HG03025 (cell line): ENCODE measurements at regions not wholly inside any gene's neighbourhood (a gene's known extent, or its start where the extent isn't known, plus 50 kb on each side); places are given as distances from the start of the nearest gene placed in this dataset.
A peak's percentile ranks its signal among the peaks of the same experiment; 100 is the strongest.

ENCODE experiments used
- ATAC-seq: cut with Tn5 transposase; IDR thresholded peaks from one replicate; pipeline ENCODE4 v1.9.1; 2021; ENCODE audit warnings: mild to moderate bottlenecking, moderate library complexity; ENCODE audit not compliant: unreplicated experiment, low FRiP score

DNA sequence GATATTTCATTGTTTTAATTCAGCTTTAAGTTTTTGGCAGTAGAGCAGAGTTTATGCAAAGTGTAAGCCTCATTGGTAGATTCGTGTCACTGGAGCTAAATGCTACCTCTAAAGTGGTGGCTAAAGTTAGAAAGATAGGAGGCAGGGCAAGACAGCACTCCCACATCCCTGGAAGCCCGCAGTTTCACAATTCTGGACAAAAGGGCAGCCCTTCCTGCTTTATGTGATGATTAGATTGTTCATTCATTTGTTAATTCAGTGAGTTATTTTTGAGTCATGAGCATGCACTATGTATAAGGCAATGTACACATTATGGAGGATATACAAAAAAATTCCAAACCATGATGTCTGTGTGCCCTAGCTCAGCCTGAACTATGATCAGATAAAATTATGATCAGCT is 52.1 kb upstream of the EIF3M start:
- no peak for ATAC-seq

DNA sequence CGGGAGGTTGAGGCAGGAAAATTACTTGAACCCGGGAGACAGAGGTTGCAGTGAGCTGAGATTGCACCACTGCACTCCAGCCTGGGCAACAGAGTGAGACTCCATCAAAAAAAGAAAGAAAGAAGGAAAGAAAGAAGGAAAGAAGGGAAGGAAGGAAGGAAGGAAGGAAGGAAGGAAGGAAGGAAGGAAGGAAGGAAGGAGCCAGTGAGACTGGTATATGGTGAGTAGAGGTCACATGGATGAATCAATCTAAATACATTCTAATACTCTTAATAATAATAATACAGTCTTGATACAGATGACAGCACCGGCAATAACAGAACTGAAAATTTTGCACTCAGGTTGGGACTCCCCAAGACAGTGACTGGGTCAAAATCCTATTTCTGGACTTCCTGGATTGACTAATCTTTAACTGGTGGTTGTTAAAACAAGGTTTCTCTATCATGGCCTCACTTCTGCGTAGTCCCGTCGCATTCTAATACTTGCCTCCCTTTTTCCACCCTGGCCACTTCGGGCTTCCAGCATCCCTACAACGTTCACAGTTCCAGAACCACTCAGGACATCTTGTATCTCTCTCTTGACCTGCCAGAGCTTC is 53.5 kb upstream of the EIF3M start:
- peak; percentile 96 for ATAC-seq

DNA sequence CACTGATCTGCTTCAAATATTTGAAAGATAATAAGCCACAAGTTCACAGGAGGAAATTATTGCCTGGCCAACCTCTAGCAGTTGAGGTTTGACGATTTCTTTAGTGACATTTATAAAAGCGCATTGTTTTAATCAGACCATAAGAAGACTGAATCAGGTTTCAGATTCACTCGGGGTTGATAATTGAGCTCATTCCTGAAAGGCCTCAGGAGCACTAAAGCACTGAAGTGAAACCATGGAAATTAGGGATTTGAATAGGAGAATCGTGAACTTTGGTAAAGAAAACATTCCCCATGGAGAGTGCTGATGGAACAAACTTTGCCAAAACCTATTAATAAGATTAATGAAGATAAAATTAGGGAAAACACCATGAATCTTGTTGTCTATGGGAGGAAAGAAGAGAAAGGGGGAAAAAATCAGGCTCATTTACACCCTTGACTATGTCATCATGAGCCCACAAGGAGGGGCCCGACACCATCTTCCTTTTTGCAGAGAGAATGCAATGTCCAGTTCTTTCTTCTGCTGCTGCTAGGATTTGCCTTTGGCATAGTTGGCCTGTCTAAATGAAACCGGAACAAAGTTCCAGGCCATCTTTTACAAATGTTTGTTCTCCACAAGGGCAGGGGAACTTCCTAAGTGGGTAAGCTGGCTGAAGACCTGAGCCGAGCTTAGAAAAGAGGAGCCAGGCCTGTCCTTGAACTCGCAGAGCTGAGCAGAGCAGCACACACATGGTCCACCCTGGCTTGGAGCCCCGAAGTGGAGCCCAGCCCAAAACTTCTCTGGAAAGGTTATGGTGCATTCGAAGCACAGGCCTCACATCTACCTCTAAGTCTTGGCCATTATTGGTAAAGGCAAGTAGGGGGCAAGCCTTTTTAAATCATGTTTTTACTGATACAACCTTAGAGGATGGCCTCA is 56.1 kb upstream of the EIF3M start:
- no peak for ATAC-seq

DNA sequence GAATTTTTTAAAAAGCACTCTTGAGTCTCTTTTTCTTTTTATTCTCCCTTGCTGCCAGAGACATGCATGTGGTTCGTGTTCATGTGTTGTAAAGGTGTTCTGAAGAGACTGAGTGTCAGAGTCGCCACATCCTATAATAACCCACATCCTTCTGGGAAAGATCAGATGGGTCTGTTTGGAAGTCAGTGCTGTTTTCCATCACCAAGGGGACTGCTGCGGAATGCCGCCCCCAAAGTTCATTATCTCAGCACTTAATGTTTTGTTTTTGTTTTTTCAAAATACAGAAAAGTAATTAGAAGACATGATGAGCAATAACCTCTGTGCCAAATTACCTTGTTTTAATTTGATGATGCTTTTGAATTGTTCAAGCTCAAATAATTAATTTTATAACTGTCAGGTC is 56.9 kb upstream of the EIF3M start:
- no peak for ATAC-seq

DNA sequence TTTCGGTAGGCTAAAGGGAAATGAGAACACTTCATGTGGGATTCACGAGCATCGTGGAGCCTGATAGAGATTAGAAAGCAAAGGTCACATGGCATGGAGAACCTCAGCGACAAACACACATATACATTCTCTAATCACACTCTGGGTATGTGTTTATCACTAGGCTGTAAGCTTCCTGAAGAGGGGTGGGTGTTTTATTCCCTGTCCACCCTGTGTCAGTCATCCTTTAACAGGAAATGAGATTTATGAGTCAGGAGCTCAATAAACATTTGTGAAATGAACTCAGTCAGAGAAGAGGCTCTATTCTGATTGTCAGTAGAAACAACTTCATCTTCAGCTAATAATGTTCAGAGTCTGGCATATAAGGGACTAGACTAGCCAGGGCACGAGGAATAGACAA is 71.7 kb upstream of the EIF3M start:
- no peak for ATAC-seq

DNA sequence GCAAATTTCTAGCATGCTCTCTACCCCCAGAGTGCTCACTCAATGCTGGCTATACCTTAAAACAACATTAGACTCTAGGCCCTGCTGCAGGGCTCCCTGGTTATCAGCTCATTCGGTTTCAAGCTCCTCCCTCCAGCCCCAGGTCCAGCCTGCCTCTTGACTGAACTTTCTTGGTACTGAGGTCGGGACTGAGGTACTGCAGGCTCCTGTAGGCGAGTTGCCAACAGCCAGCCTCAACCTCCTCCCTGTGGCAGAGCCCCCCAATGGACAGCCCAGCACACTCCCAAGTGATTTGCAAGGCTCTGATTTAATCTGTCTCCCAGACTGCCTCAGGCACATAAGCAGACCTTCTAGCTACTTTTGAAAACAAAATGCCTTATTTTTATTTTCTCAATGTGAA is 73.6 kb upstream of the EIF3M start:
- no peak for ATAC-seq

DNA sequence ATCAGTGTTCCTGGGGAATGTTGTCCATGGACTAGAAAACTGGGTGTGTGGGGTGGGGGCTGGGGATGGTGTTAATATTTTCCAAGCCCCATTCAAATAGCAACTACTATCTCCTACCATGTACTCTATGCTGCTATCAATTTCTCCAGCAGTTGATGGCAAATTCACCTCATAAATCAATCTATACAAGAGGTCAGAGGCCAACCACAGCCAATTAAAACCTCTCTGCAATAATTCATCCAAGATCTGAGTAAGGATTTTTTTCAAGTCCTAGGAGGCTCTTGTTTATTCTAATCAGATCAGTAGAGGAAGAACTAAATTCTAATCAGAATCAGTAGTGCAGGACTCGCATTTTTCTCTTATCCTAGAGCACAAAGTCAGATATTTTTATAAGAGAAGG is 73.4 kb upstream of the WT1 start:
- no peak for ATAC-seq

DNA sequence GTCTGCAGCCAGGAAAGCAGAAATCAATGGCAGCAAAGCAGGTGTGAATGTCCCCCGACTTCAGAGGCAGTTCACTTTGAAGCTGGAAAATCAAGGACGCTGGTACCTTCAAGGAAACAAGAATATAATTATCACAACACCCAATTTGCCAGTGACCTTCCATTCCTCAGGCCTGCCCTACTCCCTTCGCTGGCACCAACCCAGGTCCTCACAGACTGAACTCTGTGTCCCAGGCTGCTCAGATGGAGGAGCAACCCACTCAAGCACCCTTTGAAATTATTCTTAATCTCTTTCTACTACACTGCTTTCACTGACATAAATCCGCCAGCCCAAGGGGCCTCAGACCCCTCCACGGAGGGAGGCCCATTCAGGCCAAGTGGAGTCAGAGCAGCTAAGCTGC is 64.7 kb upstream of the WT1 start:
- no peak for ATAC-seq

DNA sequence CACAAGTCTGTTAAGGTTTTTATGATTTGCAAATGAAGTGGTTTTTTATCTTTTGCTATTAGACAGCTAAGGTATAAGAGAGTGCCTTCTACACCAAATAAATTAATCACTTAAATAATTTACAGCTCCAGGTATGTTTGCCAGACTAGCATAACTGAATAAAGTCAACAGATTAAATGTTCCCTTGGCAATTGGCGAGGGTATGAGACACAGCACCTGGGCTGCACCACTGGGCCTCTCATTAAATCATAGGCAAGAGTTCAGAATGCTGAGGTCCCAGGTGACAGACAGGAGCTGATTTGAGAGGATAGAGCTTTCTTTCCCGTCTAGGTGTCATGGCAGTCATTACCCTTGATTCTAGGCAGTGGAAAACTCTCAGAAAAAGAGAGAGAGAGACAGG is 62.6 kb upstream of the WT1 start:
- ATAC-seq, result no peak

DNA sequence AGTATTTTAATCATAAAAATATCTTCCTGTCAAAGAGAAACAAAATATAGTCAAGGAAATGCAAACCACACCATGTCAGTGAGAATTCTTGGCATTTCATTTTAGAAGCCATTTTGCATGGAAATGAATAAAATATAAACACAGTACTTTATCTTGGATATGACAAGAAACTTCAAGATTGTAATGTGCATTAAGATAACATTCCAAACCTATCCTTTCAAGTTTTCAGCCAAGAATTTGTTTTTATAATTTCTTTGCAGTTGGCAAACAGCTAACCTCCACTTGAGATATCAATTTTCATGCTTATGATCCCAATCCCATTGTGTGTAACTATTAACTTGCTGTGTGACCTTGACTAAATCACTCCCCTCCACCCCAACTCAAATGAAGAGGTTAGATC is 59.3 kb upstream of the WT1 start:
- no peak for ATAC-seq

DNA sequence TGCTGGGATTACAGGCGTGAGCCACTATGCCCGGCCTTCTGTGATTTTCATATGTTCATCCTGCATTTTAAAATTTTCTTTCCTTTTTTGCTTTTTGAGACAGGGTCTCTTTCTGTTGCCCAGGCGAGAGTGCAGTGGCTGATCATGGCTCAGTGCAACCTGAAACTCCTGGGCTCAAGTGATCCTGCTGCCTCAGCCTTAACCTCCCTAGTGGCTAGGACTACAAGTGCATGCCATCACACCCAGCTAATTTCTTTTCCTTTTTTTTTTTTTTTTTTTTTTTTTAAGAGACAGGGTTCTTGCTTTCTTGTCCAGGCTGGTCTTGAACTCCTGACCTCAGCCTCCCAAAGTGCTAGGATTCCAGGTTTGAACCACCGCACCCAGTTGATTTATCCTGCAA is 54.1 kb upstream of the WT1 start:
- no peak for ATAC-seq

DNA sequence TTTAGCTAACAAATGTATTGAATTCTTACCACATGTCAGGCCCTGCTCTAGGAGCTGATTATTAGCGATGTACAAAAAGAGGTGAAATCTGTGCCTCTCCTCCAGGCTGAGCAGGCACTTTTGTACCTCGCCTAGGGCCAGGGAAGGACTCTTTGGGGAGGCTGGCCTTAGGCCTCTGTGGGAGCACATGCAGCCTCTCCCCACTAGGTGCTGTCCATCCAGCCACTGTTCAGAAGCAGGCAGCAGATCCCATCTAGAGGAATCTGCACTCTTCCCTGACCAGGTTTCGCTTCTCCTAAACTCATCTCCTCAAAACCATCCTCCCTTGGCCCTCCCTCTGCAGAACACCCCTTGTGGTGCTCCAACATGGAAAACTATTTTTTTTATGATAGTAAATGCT is 51.9 kb upstream of the WT1 start:
- no peak for ATAC-seq

DNA sequence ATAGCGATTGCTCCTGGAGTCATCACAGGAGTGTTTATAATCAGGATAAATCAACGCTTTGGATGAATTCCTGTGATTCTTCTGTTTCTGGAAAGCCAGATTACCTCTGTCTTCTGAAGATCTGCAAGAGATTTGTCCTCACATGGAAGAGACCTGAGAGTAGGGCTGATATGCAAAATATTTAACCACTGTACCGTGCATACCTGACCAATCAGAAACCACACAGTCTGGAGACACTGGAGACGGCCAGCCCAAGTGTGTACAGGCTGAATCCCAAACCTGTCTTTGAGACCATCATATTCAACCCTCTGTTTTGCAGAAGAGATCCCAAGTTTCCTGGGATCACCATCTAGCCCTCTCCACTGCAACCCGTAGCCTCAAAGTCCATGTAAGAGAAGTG is 50.4 kb upstream of the WT1 start:
- ATAC-seq, result no peak
